ENCODE measurements at regions not wholly inside any gene's neighbourhood (a gene's known extent, or its start where the extent isn't known, plus 50 kb on each side); places are given as distances from the start of the nearest gene placed in this dataset.

DNA sequence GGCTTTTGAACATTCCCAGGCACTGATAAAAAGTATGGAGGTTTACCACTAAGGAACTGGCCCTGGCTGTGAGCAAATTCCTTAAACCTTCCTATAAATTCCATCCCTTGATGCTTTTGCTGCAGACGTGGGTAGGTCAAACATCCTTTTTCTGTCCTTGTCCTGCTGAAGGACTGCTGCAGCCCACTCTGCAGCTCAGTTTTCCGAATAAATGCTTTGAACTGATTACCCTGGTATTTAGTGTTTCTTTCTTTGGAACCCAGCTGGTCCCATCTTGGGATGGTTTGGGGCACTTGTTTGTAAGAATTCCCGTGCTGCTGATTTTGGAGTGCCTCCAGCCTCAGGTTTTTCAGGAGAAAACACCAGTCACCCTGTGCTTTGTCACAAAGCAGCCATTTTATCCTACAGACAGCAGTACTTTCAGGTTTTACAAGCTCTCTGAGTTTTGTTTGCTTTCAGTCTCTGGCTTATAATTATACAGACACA, 815.9 kb downstream of the VGLL3 start:
- TF ChIP-seq, protein P1, sequence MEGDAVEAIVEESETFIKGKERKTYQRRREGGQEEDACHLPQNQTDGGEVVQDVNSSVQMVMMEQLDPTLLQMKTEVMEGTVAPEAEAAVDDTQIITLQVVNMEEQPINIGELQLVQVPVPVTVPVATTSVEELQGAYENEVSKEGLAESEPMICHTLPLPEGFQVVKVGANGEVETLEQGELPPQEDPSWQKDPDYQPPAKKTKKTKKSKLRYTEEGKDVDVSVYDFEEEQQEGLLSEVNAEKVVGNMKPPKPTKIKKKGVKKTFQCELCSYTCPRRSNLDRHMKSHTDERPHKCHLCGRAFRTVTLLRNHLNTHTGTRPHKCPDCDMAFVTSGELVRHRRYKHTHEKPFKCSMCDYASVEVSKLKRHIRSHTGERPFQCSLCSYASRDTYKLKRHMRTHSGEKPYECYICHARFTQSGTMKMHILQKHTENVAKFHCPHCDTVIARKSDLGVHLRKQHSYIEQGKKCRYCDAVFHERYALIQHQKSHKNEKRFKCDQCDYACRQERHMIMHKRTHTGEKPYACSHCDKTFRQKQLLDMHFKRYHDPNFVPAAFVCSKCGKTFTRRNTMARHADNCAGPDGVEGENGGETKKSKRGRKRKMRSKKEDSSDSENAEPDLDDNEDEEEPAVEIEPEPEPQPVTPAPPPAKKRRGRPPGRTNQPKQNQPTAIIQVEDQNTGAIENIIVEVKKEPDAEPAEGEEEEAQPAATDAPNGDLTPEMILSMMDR (IDR thresholded peaks at IDR 0.05): no peak
- TF ChIP-seq EZH2 (IDR thresholded peaks at IDR 0.05; ENCODE audit: borderline replicate concordance, insufficient read depth, low read depth, low read length, poor library complexity, severe bottlenecking): no peak
